ENCODE measurements at regions not wholly inside any gene's neighbourhood (a gene's known extent, or its start where the extent isn't known, plus 50 kb on each side); places are given as distances from the start of the nearest gene placed in this dataset.

GRCh38 chr7:85805249-85805648 is 618.4 kb upstream of the SEMA3D start:
- TF ChIP-seq, protein P1, sequence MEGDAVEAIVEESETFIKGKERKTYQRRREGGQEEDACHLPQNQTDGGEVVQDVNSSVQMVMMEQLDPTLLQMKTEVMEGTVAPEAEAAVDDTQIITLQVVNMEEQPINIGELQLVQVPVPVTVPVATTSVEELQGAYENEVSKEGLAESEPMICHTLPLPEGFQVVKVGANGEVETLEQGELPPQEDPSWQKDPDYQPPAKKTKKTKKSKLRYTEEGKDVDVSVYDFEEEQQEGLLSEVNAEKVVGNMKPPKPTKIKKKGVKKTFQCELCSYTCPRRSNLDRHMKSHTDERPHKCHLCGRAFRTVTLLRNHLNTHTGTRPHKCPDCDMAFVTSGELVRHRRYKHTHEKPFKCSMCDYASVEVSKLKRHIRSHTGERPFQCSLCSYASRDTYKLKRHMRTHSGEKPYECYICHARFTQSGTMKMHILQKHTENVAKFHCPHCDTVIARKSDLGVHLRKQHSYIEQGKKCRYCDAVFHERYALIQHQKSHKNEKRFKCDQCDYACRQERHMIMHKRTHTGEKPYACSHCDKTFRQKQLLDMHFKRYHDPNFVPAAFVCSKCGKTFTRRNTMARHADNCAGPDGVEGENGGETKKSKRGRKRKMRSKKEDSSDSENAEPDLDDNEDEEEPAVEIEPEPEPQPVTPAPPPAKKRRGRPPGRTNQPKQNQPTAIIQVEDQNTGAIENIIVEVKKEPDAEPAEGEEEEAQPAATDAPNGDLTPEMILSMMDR (IDR thresholded peaks at IDR 0.05): no peak
- TF ChIP-seq POLR2A (IDR thresholded peaks at IDR 0.05): no peak
